ENCODE measurements at regions not wholly inside any gene's neighbourhood (a gene's known extent, or its start where the extent isn't known, plus 50 kb on each side); places are given as distances from the start of the nearest gene placed in this dataset.

- Histone ChIP-seq H3K4me3 (ENCODE audit: low read depth in 1 of 2, low read length in 1 of 2) (no peak overlapping the region), H3K9me3 (no peaks in the 10 kb centered on the region), H3K36me3 (no peaks in the 10 kb centered on the region), H3K4me1 (ENCODE audit: control insufficient read depth in 1 of 2, insufficient read depth in 1 of 2, low read depth in 1 of 2, low read length in 1 of 2) (peaks cover 0 to 4% of the 10 kb centered on the region in 2 experiments), H3K27ac (no peak overlapping the region), H3K27me3 (no peaks in the 10 kb centered on the region)
- no peak for TF ChIP-seq CTCF (IDR thresholded peaks at IDR 0.05)
These were observed 135.9 kb upstream of the TGFBR2 start for GRCh38 chr3:30470496-30470895.

DNA sequence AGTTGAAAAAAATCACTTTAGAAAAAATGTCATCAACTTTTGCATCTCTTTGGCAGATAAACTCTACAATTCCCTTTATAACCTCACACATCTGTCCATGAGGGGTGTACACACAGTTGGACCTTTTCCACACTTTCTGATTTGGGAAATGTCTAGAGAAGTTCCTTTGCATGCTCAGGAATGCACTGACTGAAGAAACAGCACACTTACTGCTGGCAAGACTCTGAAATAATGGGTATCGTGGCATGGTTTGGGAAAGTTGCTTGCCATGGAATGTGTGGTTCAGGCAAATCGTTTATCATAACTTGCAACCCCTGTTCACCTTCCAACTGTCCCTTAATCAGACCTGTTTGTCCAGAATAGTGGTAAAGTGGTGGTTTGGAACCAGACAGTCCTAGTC lies 135.3 kb upstream of the TGFBR2 start:
- H3K4me1 ChIP-seq (ENCODE audit: control insufficient read depth in 1 of 2, insufficient read depth in 1 of 2, low read depth in 1 of 2, low read length in 1 of 2): peaks cover 0 to 4% of the 10 kb centered on the region in 2 experiments
- no peaks in the 10 kb centered on the region for H3K36me3 ChIP-seq
- no peaks in the 10 kb centered on the region for H3K27me3 ChIP-seq
- no peak overlapping the region for H3K4me3 ChIP-seq (ENCODE audit: low read depth in 1 of 2, low read length in 1 of 2)
- H3K27ac ChIP-seq: no peak overlapping the region
- no peaks in the 10 kb centered on the region for H3K9me3 ChIP-seq
- TF ChIP-seq CTCF (IDR thresholded peaks at IDR 0.05): no peak

GRCh38 chr3:30471796-30472489 lies 134.5 kb upstream of the TGFBR2 start:
- Histone ChIP-seq H3K36me3 (no peaks in the 10 kb centered on the region), H3K27ac (no peak overlapping the region), H3K27me3 (no peaks in the 10 kb centered on the region), H3K9me3 (no peaks in the 10 kb centered on the region), H3K4me3 (ENCODE audit: low read depth in 1 of 2, low read length in 1 of 2) (no peak overlapping the region), H3K4me1 (ENCODE audit: control insufficient read depth in 1 of 2, insufficient read depth in 1 of 2, low read depth in 1 of 2, low read length in 1 of 2) (peaks cover 0 to 4% of the 10 kb centered on the region in 2 experiments)
- TF ChIP-seq CTCF (IDR thresholded peaks at IDR 0.05): no peak

DNA sequence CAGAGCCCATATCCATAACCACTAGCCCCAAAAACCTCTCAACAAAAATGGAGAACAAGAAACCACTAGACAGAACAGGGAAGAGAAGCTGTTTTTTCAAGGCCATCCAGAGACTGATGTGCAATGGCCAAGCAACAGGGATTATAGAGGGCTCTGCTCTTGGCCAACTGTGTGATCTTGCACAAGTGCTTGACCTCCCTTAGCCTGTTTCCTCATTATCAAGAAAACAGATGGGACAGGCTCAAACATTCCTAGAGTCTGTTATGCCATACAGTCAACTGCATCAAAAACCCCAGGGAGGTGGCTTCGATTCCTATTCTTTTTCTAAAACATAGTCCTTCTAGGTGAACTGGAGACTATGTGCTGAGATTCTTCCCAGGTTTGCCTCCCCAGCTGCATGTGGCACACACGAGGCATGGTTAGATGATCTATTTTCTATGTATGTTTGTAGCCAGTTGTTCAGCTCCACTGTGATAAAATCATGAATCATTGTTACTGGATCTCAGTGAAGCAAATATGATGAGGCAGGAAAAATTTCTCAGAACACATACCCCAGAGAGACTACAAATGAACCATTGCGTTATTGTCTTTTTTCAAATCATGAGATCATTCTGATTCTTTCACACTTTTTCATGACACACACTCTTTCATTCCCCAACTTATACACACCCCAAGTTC lies 132.9 kb upstream of the TGFBR2 start:
- Histone ChIP-seq H3K4me1 (ENCODE audit: control insufficient read depth in 1 of 2, insufficient read depth in 1 of 2, low read depth in 1 of 2, low read length in 1 of 2) (peaks cover 0 to 4% of the 10 kb centered on the region in 2 experiments), H3K27ac (no peak overlapping the region), H3K27me3 (no peaks in the 10 kb centered on the region), H3K9me3 (no peaks in the 10 kb centered on the region), H3K36me3 (no peaks in the 10 kb centered on the region), H3K4me3 (ENCODE audit: low read depth in 1 of 2, low read length in 1 of 2) (no peak overlapping the region)
- no peak for TF ChIP-seq CTCF (IDR thresholded peaks at IDR 0.05)

DNA sequence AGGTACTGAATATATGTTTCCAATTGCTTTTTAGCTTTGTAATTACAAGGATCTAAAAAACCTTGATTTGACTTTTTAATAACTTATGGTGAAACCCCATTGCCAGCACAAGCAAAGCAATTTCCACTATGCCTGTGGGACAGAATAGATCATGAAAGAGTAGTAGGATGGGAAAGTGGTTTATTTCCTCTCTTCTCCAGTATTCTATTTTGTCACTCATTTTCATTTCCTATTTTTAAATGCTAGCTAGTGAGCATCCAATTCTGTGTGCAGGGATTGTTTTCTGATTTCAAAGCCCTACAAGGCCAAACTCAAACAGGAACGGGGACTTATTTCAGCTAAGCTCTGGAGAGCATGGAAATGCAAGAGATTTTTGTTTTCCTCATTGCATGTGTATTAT lies 132.0 kb upstream of the TGFBR2 start:
- peaks cover 0 to 4% of the 10 kb centered on the region in 2 experiments for H3K4me1 ChIP-seq (ENCODE audit: control insufficient read depth in 1 of 2, insufficient read depth in 1 of 2, low read depth in 1 of 2, low read length in 1 of 2)
- H3K4me3 ChIP-seq (ENCODE audit: low read depth in 1 of 2, low read length in 1 of 2): no peak overlapping the region
- TF ChIP-seq CTCF (IDR thresholded peaks at IDR 0.05): no peak
- no peak overlapping the region for H3K27ac ChIP-seq
- no peaks in the 10 kb centered on the region for H3K36me3 ChIP-seq
- H3K27me3 ChIP-seq: no peaks in the 10 kb centered on the region
- no peaks in the 10 kb centered on the region for H3K9me3 ChIP-seq
